HCT116 (cell line): ENCODE measurements at regions not wholly inside any gene's neighbourhood (a gene's known extent, or its start where the extent isn't known, plus 50 kb on each side); places are given as distances from the start of the nearest gene placed in this dataset.

Source experiments
- ATAC-seq: fragments of 200-7000 bp; cut with Tn5 transposase; 2 replicates; pipeline ENCODE4 v1.9.1; 2020; ENCODE audit warnings: mild to moderate bottlenecking, moderate library complexity
- BruUV-seq: library from RNA; stranded (reverse); fragments of 400-500 nt; replicated peaks from 2 replicates; lab custom pipeline; 2021; lab: Mats Ljungman, UMichigan
- CTCF ChIA-PET: fragments of 300-600 bp; sonication (Branson Sonifier 250); formaldehyde crosslinking; loops from one replicate; lab custom pipeline; 2021; ENCODE audit warnings: antibody characterized with exemption; lab: Charles Lee
- POLR2A ChIA-PET: fragments of 300-600, 350-600 bp; sonication (Branson Sonifier 250); formaldehyde crosslinking; loops from one replicate; lab custom pipeline; 2021; ENCODE audit warnings: antibody characterized with exemption; lab: Charles Lee
- RAD21 ChIA-PET, 2 experiments: fragments of 300-600 bp; sonication (Branson Sonifier 250); formaldehyde crosslinking; loops; one replicate each; lab custom pipeline; 2023; ENCODE audit warnings: low total read pairs in 2 of 2; ENCODE audit not compliant: uncharacterized antibody in 2 of 2, unreplicated experiment in 2 of 2, low non-redundant PET in 1 of 2; lab: Charles Lee
- DNase-seq: peaks from one replicate; pipeline ENCODE4 v3.0.0-alpha.2; 2010; ENCODE audit warnings: low read depth, low spot score
- H2AFZ ChIP-seq: fragments of 200-600 bp; shearing (Covaris generic), sonication (generic); 2 replicates; pipeline ENCODE4 v1.6.1; 2017; ENCODE audit warnings: low read depth, mixed run types, mixed read lengths, antibody characterized with exemption, low read length; ENCODE audit not compliant: poor library complexity, severe bottlenecking
- H3K27ac ChIP-seq: 2 replicates; pipeline ENCODE4 v1.5.1; 2012; ENCODE audit warnings: low read depth, low read length
- H3K27me3 ChIP-seq: fragments of 200-600 bp; sonication (generic); 2 replicates; pipeline ENCODE4 v1.6.1; 2016; ENCODE audit warnings: mixed run types, low read length, mixed read lengths; ENCODE audit not compliant: insufficient read depth
- H3K36me3 ChIP-seq, 2 experiments: fragments of 200-500 bp in 1 of 2; fragments of 200-600 bp in 1 of 2; sonication (Bioruptor generic) in 1 of 2; sonication (generic) in 1 of 2; 2 replicates each; pipeline versions ENCODE4 v1.5.1 to v1.6.1; 2014 to 2016; ENCODE audit warnings: low read length in 2 of 2, inconsistent platforms in 1 of 2, mixed read lengths in 1 of 2, mixed run types in 1 of 2; ENCODE audit not compliant: insufficient read depth in 2 of 2, control insufficient read depth in 1 of 2
- H3K4me1 ChIP-seq, 2 experiments: fragments of 200-600 bp in 1 of 2; sonication (generic) in 1 of 2; 2 replicates each; pipeline versions ENCODE4 v1.5.1 to v1.6.1; 2012 to 2017; ENCODE audit warnings: low read length in 2 of 2, inconsistent platforms in 1 of 2, mild to moderate bottlenecking in 1 of 2, mixed read lengths in 1 of 2, mixed run types in 1 of 2, moderate library complexity in 1 of 2; ENCODE audit not compliant: insufficient read depth in 2 of 2, control insufficient read depth in 1 of 2
- H3K4me2 ChIP-seq: fragments of 200-600 bp; sonication (generic); 2 replicates; pipeline ENCODE4 v1.6.1; 2017; ENCODE audit warnings: mixed run types, low read length, mixed read lengths
- H3K4me3 ChIP-seq, 2 experiments: fragments of 200-600 bp in 1 of 2; sonication (generic) in 1 of 2; replicated peaks in 1 of 2; 2 replicates each; pipeline ENCODE4 v1.5.1; 2011 to 2016; ENCODE audit warnings: low read length in 2 of 2, control low read depth in 1 of 2, low read depth in 1 of 2, mild to moderate bottlenecking in 1 of 2, mixed read lengths in 1 of 2, mixed run types in 1 of 2
- H3K79me2 ChIP-seq: fragments of 200-600 bp; sonication (generic); 2 replicates; pipeline ENCODE4 v1.6.1; 2017; ENCODE audit warnings: mild to moderate bottlenecking, mixed run types, low read length, moderate library complexity, mixed read lengths; ENCODE audit not compliant: insufficient read depth
- H3K9ac ChIP-seq: fragments of 200-600 bp; sonication (generic); 2 replicates; pipeline ENCODE4 v1.6.1; 2016; ENCODE audit warnings: low read length, mixed read lengths
- H3K9me2 ChIP-seq: fragments of 200-600 bp; sonication (generic), shearing (Covaris generic); 2 replicates; pipeline ENCODE4 v1.6.1; 2017; ENCODE audit warnings: mixed run types, mild to moderate bottlenecking, moderate library complexity; ENCODE audit not compliant: insufficient read depth
- H3K9me3 ChIP-seq, 2 experiments: fragments of 200-500 bp in 1 of 2; fragments of 200-600 bp in 1 of 2; sonication (Bioruptor generic) in 1 of 2; sonication (generic) in 1 of 2; 2 replicates each; pipeline ENCODE4 v1.6.1; 2014 to 2017; ENCODE audit warnings: low read length in 2 of 2, mixed read lengths in 2 of 2, inconsistent platforms in 1 of 2, low read depth in 1 of 2, mild to moderate bottlenecking in 1 of 2, mixed run types in 1 of 2, moderate library complexity in 1 of 2; ENCODE audit not compliant: control insufficient read depth in 1 of 2, insufficient read depth in 1 of 2
- H4K20me1 ChIP-seq: fragments of 200-600 bp; sonication (generic), shearing (Covaris generic); 2 replicates; pipeline ENCODE4 v1.6.1; 2017; ENCODE audit warnings: mixed run types, mild to moderate bottlenecking, moderate library complexity; ENCODE audit not compliant: insufficient read depth
- CBX3 ChIP-seq: IDR thresholded peaks from 2 replicates; pipeline ENCODE4 v1.6.1; 2012; ENCODE audit warnings: low read depth
- EGR1 ChIP-seq: IDR thresholded peaks from 2 replicates; pipeline ENCODE4 v1.6.1; 2012; ENCODE audit warnings: low read depth
- ELF1 ChIP-seq: IDR thresholded peaks from 2 replicates; pipeline ENCODE4 v1.6.1; 2012; ENCODE audit warnings: low read depth, borderline replicate concordance
- JUND ChIP-seq: IDR thresholded peaks from 2 replicates; pipeline ENCODE4 v1.6.1; 2012
- POLR2A ChIP-seq: IDR thresholded peaks from 2 replicates; pipeline ENCODE4 v1.7.0; 2011; ENCODE audit warnings: borderline replicate concordance; ENCODE audit not compliant: insufficient read depth, insufficient read length; ENCODE audit errors: extremely low read depth
- POLR2AphosphoS5 ChIP-seq: IDR thresholded peaks from 2 replicates; pipeline ENCODE4 v1.6.1; 2011; ENCODE audit warnings: mild to moderate bottlenecking, low read depth, low read length, moderate library complexity
- SP1 ChIP-seq: IDR thresholded peaks from 2 replicates; pipeline ENCODE4 v1.6.1; 2012; ENCODE audit warnings: low read depth
- SRF ChIP-seq: IDR thresholded peaks from 2 replicates; pipeline ENCODE4 v1.6.1; 2012; ENCODE audit warnings: low read depth
- TCF7L2 ChIP-seq: IDR thresholded peaks from 2 replicates; pipeline ENCODE4 v1.7.0; 2011; ENCODE audit warnings: borderline replicate concordance, inconsistent platforms; ENCODE audit not compliant: insufficient read depth, insufficient read length; ENCODE audit errors: extremely low read depth
- intact Hi-C: fragments of 100-400 bp; cut with micrococcal nuclease; formaldehyde crosslinking; loops from 2 replicates; pipeline ENCODE4 v1.10.0; 2022
- TF ChIP-seq, protein P1 (sequence below): IDR thresholded peaks from 2 replicates; pipeline ENCODE4 v1.6.1; 2012
- TF ChIP-seq, protein P2 (sequence below): IDR thresholded peaks from 2 replicates; pipeline ENCODE4 v1.6.1; 2011; ENCODE audit warnings: mild to moderate bottlenecking, low read length, moderate library complexity; ENCODE audit not compliant: insufficient replicate concordance; ENCODE audit errors: extremely low read depth

DNA sequence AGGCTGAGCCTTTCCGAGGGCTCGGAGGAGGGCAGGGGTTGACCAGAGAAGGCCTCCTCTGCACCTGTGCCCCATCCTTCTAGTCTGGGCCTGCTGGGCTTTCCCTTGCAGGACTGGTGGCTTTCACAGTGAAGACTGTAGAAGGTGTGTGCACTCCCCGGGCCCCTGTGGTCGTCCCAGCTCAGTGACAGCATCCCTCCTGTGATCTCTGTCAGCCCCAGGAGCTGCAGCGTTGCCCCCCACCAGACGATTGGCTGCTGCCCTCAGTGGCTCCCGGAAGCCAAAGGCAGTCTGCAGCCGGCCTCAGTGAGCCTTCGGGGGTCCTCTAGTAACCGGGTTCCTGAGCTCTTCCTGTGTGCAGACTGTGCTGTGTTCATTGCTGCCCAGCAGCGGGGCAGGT lies 69.4 kb upstream of the EN2 start:
- Histone ChIP-seq H3K36me3 (no peaks in the 10 kb centered on the region), H3K9ac (no peak overlapping the region), H3K4me2 (no peak overlapping the region), H3K79me2 (no peaks in the 10 kb centered on the region), H3K9me2 (no peaks in the 10 kb centered on the region), H4K20me1 (no peaks in the 10 kb centered on the region), H3K4me1 (peaks cover 0 to 8% of the 10 kb centered on the region in 2 experiments; a peak in 2 of 4 replicates), H3K4me3 (no peak overlapping the region), H3K27ac (no peak overlapping the region), H3K27me3 (no peaks in the 10 kb centered on the region), H3K9me3 (no peaks in the 10 kb centered on the region), H2AFZ (no peak overlapping the region)
- no peak for DNase-seq
- ChIA-PET RAD21 (no interaction called here), CTCF (interaction anchor here (0.8 to 2.5 kb wide), 3 partner anchors 9 to 17 kb away, joined by 3 to 8 read pairs (median 4); no protein-coding TSS in a partner anchor), POLR2A (no interaction called here)
- BruUV-seq = no TSS peak
- TF ChIP-seq TCF7L2 = no peak
- TF ChIP-seq POLR2AphosphoS5 = no peak
- TF ChIP-seq CBX3 = no peak
- TF ChIP-seq, protein P1, sequence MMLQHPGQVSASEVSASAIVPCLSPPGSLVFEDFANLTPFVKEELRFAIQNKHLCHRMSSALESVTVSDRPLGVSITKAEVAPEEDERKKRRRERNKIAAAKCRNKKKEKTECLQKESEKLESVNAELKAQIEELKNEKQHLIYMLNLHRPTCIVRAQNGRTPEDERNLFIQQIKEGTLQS = no peak
- TF ChIP-seq SP1 = no peak
- TF ChIP-seq ELF1 = no peak
- no peak for TF ChIP-seq POLR2A
- no peak for TF ChIP-seq SRF
- no peak for TF ChIP-seq JUND
- TF ChIP-seq EGR1 = no peak
- TF ChIP-seq, protein P2, sequence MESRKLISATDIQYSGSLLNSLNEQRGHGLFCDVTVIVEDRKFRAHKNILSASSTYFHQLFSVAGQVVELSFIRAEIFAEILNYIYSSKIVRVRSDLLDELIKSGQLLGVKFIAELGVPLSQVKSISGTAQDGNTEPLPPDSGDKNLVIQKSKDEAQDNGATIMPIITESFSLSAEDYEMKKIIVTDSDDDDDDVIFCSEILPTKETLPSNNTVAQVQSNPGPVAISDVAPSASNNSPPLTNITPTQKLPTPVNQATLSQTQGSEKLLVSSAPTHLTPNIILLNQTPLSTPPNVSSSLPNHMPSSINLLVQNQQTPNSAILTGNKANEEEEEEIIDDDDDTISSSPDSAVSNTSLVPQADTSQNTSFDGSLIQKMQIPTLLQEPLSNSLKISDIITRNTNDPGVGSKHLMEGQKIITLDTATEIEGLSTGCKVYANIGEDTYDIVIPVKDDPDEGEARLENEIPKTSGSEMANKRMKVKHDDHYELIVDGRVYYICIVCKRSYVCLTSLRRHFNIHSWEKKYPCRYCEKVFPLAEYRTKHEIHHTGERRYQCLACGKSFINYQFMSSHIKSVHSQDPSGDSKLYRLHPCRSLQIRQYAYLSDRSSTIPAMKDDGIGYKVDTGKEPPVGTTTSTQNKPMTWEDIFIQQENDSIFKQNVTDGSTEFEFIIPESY = no peak
- ATAC-seq = no peak
- intact Hi-C loops = loop anchor here (10.0 kb wide), 1 partner anchor 146 kb away; no protein-coding TSS in a partner anchor
